ENCODE measurements at regions not wholly inside any gene's neighbourhood (a gene's known extent, or its start where the extent isn't known, plus 50 kb on each side); places are given as distances from the start of the nearest gene placed in this dataset.

- TF ChIP-seq EP300 (IDR thresholded peaks at IDR 0.05), result no peak
- TF ChIP-seq CTCF (IDR thresholded peaks at IDR 0.05), result no peak
Observed at GRCh38 chr10:3693698-3694080, 91.3 kb downstream of the KLF6 start.

Data from suprapubic skin (tissue), 3 donors.